ENCODE measurements at regions not wholly inside any gene's neighbourhood (a gene's known extent, or its start where the extent isn't known, plus 50 kb on each side); places are given as distances from the start of the nearest gene placed in this dataset.

DNA sequence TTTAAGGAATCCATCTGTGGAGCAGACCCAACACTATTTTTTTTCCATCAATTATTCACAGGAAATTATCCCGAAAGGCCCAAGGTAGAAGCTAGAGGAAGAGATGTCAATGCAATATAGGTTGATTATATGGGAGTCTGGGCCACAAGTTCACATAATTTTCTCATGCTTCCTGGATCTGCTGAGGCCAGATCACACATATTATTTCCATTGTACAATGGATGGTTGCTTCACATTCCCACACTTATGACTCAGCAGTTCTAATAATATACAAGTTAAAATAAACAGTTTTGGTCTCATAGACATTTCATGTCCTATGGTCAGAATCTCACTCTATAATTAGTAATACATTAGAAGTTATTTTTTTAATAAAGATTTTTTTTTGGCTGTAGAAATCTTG, 66.0 kb upstream of the PTPRD start:
- Histone ChIP-seq H4K91ac (ENCODE audit: insufficient read depth, low read depth, low read length) (no peak overlapping the region), H3K4me2 (ENCODE audit: low read depth, low read length) (no peak overlapping the region), H2AK5ac (ENCODE audit: low read depth, low read length) (no peak overlapping the region), H4K20me1 (ENCODE audit: insufficient read depth, low read length) (no peaks in the 10 kb centered on the region), H3K18ac (ENCODE audit: low read depth, low read length) (no peak overlapping the region), H3K36me3 (ENCODE audit: control insufficient read depth, insufficient read depth, low read length) (no peaks in the 10 kb centered on the region), H2BK120ac (ENCODE audit: low read depth, low read length) (no peak overlapping the region), H3K56ac (ENCODE audit: extremely low read depth, insufficient read depth, low read length) (no peak overlapping the region), H4K5ac (ENCODE audit: low read depth, low read length) (no peak overlapping the region), H3K79me1 (ENCODE audit: low read depth in 1 of 2, low read length in 2 of 2) (no peaks in the 10 kb centered on the region), H2AFZ (replicated peaks; ENCODE audit: low read length, poor library complexity) (no peak overlapping the region), H3K23ac (ENCODE audit: low read depth, low read length) (no peak overlapping the region), H3K14ac (replicated peaks; ENCODE audit: low read depth, low read length) (no peak overlapping the region), H3K9me1 (ENCODE audit: insufficient read depth, low read length) (no peaks in the 10 kb centered on the region), H3K27ac (ENCODE audit: insufficient read depth, low read length) (no peak overlapping the region), H3K4ac (ENCODE audit: low read depth, low read length) (no peak overlapping the region), H2BK5ac (ENCODE audit: low read depth, low read length, poor library complexity, severe bottlenecking) (no peak overlapping the region), H2BK20ac (ENCODE audit: low read depth, low read length) (no peak overlapping the region), H3K4me3 (ENCODE audit: insufficient read depth, low read depth, low read length) (no peak overlapping the region), H2AK9ac (replicated peaks; ENCODE audit: low read depth, low read length, poor library complexity) (no peak overlapping the region), H4K8ac (ENCODE audit: low read depth in 2 of 2, low read length in 2 of 2) (no peak overlapping the region), H2BK15ac (ENCODE audit: low read depth, low read length) (no peak overlapping the region), H3K9me3 (ENCODE audit: control insufficient read depth, insufficient read depth, low read length) (peaks cover 9% of the 10 kb centered on the region), H3K4me1 (ENCODE audit: control insufficient read depth, insufficient read depth, low read length) (no peaks in the 10 kb centered on the region), H3K27me3 (ENCODE audit: control insufficient read depth, insufficient read depth, low read length) (no peaks in the 10 kb centered on the region), H3K9ac (ENCODE audit: low read depth, low read length) (no peak overlapping the region)
- TF ChIP-seq RAD21 (IDR thresholded peaks at IDR 0.05; ENCODE audit: low read length) (no peak), MXI1 (IDR thresholded peaks at IDR 0.05; ENCODE audit: borderline replicate concordance, low read depth, low read length) (no peak), NFE2L2 (IDR thresholded peaks at IDR 0.05; ENCODE audit: low read depth, low read length) (peak; percentile 66), CHD1 (IDR thresholded peaks at IDR 0.05; ENCODE audit: low read depth, low read length) (no peak)
- TF ChIP-seq, protein P1, sequence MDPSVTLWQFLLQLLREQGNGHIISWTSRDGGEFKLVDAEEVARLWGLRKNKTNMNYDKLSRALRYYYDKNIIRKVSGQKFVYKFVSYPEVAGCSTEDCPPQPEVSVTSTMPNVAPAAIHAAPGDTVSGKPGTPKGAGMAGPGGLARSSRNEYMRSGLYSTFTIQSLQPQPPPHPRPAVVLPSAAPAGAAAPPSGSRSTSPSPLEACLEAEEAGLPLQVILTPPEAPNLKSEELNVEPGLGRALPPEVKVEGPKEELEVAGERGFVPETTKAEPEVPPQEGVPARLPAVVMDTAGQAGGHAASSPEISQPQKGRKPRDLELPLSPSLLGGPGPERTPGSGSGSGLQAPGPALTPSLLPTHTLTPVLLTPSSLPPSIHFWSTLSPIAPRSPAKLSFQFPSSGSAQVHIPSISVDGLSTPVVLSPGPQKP (IDR thresholded peaks at IDR 0.05; ENCODE audit: borderline replicate concordance, low read depth, low read length), result no peak
- DNase-seq, result peak; percentile 4
- no CpG with 5 or more reads among the region's 1 CpG for WGBS, 2 experiments (ENCODE audit: extremely low coverage in 2 of 2, insufficient read length in 1 of 2)
- dilution Hi-C loops (cut with HindIII; ENCODE audit: low sequenced_read_pairs, unreplicated experiment), result no loop called here
- intact Hi-C loops (cut with micrococcal nuclease), result no loop called here
- BruUV-seq (replicated peaks), result no TSS peak
- ChIA-PET CTCF (no interaction called here), POLR2A (ENCODE audit: unreplicated experiment) (no interaction called here)
- in situ Hi-C loops (cut with MboI; ENCODE audit: low sequenced_read_pairs), result no loop called here
- ATAC-seq (ENCODE audit: low read depth), result no peak

Measured in IMR-90 (cell line).